ENCODE measurements at regions not wholly inside any gene's neighbourhood (a gene's known extent, or its start where the extent isn't known, plus 50 kb on each side); places are given as distances from the start of the nearest gene placed in this dataset.

DNA sequence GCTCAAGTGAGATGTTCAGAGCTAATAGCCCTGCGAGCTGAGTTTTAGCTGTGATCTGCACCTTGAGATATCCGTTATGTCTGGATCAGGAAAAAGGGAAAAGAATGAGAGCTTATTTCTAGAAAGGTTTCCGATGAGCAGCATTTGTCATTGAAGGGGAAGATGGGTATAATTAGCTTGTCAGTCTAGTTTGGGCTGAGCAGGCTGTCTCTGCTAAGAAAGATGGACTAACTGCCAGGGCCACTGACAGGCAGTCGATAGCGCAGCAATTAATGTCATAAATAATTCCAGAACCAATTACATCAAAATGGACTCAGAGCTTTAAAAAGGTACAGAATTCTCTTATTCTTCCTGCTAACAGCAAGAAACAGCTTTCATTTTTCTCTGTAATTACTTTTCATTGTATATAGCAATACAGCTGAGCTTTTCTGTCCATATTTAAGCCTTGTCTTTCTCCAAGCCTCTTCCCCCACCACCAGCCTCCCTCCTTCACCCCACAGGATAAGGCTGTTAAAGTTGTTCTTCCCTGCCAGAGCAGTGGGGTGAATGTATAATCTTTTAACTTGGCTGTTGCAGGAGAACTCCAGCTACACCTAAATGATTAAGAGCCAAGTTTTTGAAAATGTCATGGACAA, 1006.5 kb downstream of the KCNMA1 start:
- Histone ChIP-seq H3K36me3 (ENCODE audit: control insufficient read depth in 1 of 2, insufficient read depth in 2 of 2, low read length in 2 of 2) (no peaks in the 10 kb centered on the region), H3K9me2 (ENCODE audit: insufficient read depth) (no peaks in the 10 kb centered on the region), H3K79me2 (ENCODE audit: insufficient read depth, low read length) (no peaks in the 10 kb centered on the region), H2AFZ (ENCODE audit: low read depth, low read length, poor library complexity, severe bottlenecking) (no peak overlapping the region), H3K4me3 (replicated peaks in 1 of 2; ENCODE audit: low read depth in 1 of 2, low read length in 2 of 2) (no peak overlapping the region), H3K27me3 (ENCODE audit: insufficient read depth, low read length) (0 out of 2 replicates have a peak, but pooled peaks cover 3% of the 10 kb centered on the region), H3K4me1 (ENCODE audit: control insufficient read depth in 1 of 2, insufficient read depth in 2 of 2, low read length in 2 of 2) (no peaks in the 10 kb centered on the region), H4K20me1 (ENCODE audit: insufficient read depth) (no peaks in the 10 kb centered on the region), H3K27ac (ENCODE audit: low read depth, low read length) (no peak overlapping the region), H3K9me3 (ENCODE audit: control insufficient read depth in 1 of 2, insufficient read depth in 1 of 2, low read depth in 1 of 2, low read length in 2 of 2) (no peaks in the 10 kb centered on the region), H3K9ac (ENCODE audit: low read length) (no peak overlapping the region), H3K4me2 (ENCODE audit: low read length) (no peak overlapping the region)
- ATAC-seq: no peak
- no peak for DNase-seq (ENCODE audit: low read depth, low spot score)
- ChIA-PET POLR2A (no interaction called here), CTCF (no interaction called here), RAD21 (ENCODE audit: low non-redundant PET in 1 of 2, low total read pairs in 2 of 2, uncharacterized antibody in 2 of 2, unreplicated experiment in 2 of 2) (no interaction called here)
- TF ChIP-seq, protein P1, sequence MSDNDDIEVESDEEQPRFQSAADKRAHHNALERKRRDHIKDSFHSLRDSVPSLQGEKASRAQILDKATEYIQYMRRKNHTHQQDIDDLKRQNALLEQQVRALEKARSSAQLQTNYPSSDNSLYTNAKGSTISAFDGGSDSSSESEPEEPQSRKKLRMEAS (IDR thresholded peaks at IDR 0.05): no peak
- TF ChIP-seq RAD21 (IDR thresholded peaks at IDR 0.05; ENCODE audit: low read depth) (no peak), CBX3 (IDR thresholded peaks at IDR 0.05; ENCODE audit: low read depth) (no peak), POLR2AphosphoS5 (IDR thresholded peaks at IDR 0.05; ENCODE audit: low read depth, low read length) (no peak)
- intact Hi-C loops (cut with micrococcal nuclease): no loop called here
- BruUV-seq (replicated peaks): no TSS peak

DNA sequence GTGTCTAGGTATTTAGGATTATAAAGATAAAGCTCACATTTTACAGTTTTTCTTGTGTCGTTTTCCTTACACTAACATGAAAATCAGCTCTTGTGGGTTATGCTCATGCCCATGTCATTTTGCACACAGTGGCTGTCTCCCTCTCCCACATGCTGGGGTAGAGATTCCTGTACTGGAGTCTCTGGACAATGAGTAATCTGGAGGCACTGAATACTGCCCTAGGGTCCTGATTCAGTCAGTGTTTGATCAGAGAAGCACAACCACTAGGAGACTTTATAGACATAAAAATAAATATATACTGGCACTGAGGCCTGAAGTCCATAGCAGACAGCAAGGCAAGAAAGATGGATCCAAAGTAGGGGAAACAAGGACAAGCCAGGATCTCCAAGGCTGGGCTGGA, 1008.8 kb downstream of the KCNMA1 start:
- Histone ChIP-seq H2AFZ (ENCODE audit: low read depth, low read length, poor library complexity, severe bottlenecking) (no peak overlapping the region), H3K4me3 (replicated peaks in 1 of 2; ENCODE audit: low read depth in 1 of 2, low read length in 2 of 2) (no peak overlapping the region), H3K4me1 (ENCODE audit: control insufficient read depth in 1 of 2, insufficient read depth in 2 of 2, low read length in 2 of 2) (no peaks in the 10 kb centered on the region), H3K79me2 (ENCODE audit: insufficient read depth, low read length) (no peaks in the 10 kb centered on the region), H3K27me3 (ENCODE audit: insufficient read depth, low read length) (no peaks in the 10 kb centered on the region), H3K4me2 (ENCODE audit: low read length) (no peak overlapping the region), H3K9ac (ENCODE audit: low read length) (no peak overlapping the region), H4K20me1 (ENCODE audit: insufficient read depth) (no peaks in the 10 kb centered on the region), H3K36me3 (ENCODE audit: control insufficient read depth in 1 of 2, insufficient read depth in 2 of 2, low read length in 2 of 2) (no peaks in the 10 kb centered on the region), H3K9me3 (ENCODE audit: control insufficient read depth in 1 of 2, insufficient read depth in 1 of 2, low read depth in 1 of 2, low read length in 2 of 2) (no peaks in the 10 kb centered on the region), H3K9me2 (ENCODE audit: insufficient read depth) (no peaks in the 10 kb centered on the region), H3K27ac (ENCODE audit: low read depth, low read length) (no peak overlapping the region)
- ATAC-seq: no peak
- DNase-seq (ENCODE audit: low read depth, low spot score): no peak
- no TSS peak for BruUV-seq (replicated peaks)
- POLR2A ChIA-PET: no interaction called here
- CTCF ChIA-PET: no interaction called here
- intact Hi-C loops (cut with micrococcal nuclease): no loop called here
- RAD21 ChIA-PET (ENCODE audit: low non-redundant PET in 1 of 2, low total read pairs in 2 of 2, uncharacterized antibody in 2 of 2, unreplicated experiment in 2 of 2): no interaction called here
- no peak for TF ChIP-seq SIN3A (IDR thresholded peaks at IDR 0.05; ENCODE audit: low read depth)
- TF ChIP-seq SRF (IDR thresholded peaks at IDR 0.05; ENCODE audit: low read depth): no peak
- TF ChIP-seq SP1 (IDR thresholded peaks at IDR 0.05; ENCODE audit: low read depth): no peak
- TF ChIP-seq ZNF274 (IDR thresholded peaks at IDR 0.05; ENCODE audit: low read depth, low read length): no peak
- TF ChIP-seq ZFX (IDR thresholded peaks at IDR 0.05): no peak
- no peak for TF ChIP-seq FOSL1 (IDR thresholded peaks at IDR 0.05; ENCODE audit: low read depth)
- TF ChIP-seq EZH2phosphoT487 (IDR thresholded peaks at IDR 0.05; ENCODE audit: borderline replicate concordance): no peak
- TF ChIP-seq, protein P2, sequence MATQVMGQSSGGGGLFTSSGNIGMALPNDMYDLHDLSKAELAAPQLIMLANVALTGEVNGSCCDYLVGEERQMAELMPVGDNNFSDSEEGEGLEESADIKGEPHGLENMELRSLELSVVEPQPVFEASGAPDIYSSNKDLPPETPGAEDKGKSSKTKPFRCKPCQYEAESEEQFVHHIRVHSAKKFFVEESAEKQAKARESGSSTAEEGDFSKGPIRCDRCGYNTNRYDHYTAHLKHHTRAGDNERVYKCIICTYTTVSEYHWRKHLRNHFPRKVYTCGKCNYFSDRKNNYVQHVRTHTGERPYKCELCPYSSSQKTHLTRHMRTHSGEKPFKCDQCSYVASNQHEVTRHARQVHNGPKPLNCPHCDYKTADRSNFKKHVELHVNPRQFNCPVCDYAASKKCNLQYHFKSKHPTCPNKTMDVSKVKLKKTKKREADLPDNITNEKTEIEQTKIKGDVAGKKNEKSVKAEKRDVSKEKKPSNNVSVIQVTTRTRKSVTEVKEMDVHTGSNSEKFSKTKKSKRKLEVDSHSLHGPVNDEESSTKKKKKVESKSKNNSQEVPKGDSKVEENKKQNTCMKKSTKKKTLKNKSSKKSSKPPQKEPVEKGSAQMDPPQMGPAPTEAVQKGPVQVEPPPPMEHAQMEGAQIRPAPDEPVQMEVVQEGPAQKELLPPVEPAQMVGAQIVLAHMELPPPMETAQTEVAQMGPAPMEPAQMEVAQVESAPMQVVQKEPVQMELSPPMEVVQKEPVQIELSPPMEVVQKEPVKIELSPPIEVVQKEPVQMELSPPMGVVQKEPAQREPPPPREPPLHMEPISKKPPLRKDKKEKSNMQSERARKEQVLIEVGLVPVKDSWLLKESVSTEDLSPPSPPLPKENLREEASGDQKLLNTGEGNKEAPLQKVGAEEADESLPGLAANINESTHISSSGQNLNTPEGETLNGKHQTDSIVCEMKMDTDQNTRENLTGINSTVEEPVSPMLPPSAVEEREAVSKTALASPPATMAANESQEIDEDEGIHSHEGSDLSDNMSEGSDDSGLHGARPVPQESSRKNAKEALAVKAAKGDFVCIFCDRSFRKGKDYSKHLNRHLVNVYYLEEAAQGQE (IDR thresholded peaks at IDR 0.05; ENCODE audit: low read depth): no peak
- TF ChIP-seq TCF7L2 (IDR thresholded peaks at IDR 0.05; ENCODE audit: borderline replicate concordance, extremely low read depth, insufficient read depth, insufficient read length): no peak
- TF ChIP-seq ELF1 (IDR thresholded peaks at IDR 0.05; ENCODE audit: borderline replicate concordance, low read depth): no peak
- no peak for TF ChIP-seq CEBPB (IDR thresholded peaks at IDR 0.05; ENCODE audit: low read depth)
- TF ChIP-seq, protein P3, sequence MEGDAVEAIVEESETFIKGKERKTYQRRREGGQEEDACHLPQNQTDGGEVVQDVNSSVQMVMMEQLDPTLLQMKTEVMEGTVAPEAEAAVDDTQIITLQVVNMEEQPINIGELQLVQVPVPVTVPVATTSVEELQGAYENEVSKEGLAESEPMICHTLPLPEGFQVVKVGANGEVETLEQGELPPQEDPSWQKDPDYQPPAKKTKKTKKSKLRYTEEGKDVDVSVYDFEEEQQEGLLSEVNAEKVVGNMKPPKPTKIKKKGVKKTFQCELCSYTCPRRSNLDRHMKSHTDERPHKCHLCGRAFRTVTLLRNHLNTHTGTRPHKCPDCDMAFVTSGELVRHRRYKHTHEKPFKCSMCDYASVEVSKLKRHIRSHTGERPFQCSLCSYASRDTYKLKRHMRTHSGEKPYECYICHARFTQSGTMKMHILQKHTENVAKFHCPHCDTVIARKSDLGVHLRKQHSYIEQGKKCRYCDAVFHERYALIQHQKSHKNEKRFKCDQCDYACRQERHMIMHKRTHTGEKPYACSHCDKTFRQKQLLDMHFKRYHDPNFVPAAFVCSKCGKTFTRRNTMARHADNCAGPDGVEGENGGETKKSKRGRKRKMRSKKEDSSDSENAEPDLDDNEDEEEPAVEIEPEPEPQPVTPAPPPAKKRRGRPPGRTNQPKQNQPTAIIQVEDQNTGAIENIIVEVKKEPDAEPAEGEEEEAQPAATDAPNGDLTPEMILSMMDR (IDR thresholded peaks at IDR 0.05 in 2 of 3, conservative IDR thresholded peaks at IDR 0.05 in 1 of 3; ENCODE audit: borderline replicate concordance in 1 of 3, insufficient read depth in 1 of 3, low read depth in 2 of 3, low read length in 2 of 3): no peak
- TF ChIP-seq JUND (IDR thresholded peaks at IDR 0.05): no peak
- TF ChIP-seq CBX3 (IDR thresholded peaks at IDR 0.05; ENCODE audit: low read depth): no peak
- no peak for TF ChIP-seq EGR1 (IDR thresholded peaks at IDR 0.05; ENCODE audit: low read depth)
